ENCODE measurements at regions not wholly inside any gene's neighbourhood (a gene's known extent, or its start where the extent isn't known, plus 50 kb on each side); places are given as distances from the start of the nearest gene placed in this dataset.

GRCh38 chr10:65341323-65341925 is 1584.4 kb upstream of the LRRTM3 start:
- in situ Hi-C loops (cut with MboI; ENCODE audit: low sequenced_read_pairs, unreplicated experiment) = no loop called here
- DNase-seq (ENCODE audit: low spot score) = no peak
- TF ChIP-seq CTCF (IDR thresholded peaks at IDR 0.05; ENCODE audit: borderline replicate concordance, control extremely low read depth, extremely low read depth, insufficient read depth, missing control alignments) = no peak

GRCh38 chr10:65342245-65342644 is 1583.6 kb upstream of the LRRTM3 start:
- TF ChIP-seq CTCF (IDR thresholded peaks at IDR 0.05; ENCODE audit: borderline replicate concordance, control extremely low read depth, extremely low read depth, insufficient read depth, missing control alignments) = no peak
- in situ Hi-C loops (cut with MboI; ENCODE audit: low sequenced_read_pairs, unreplicated experiment) = no loop called here
- no peak for DNase-seq (ENCODE audit: low spot score)

GRCh38 chr10:65346466-65346865 is 1579.4 kb upstream of the LRRTM3 start:
- in situ Hi-C loops (cut with MboI; ENCODE audit: low sequenced_read_pairs, unreplicated experiment) = no loop called here
- no peak for DNase-seq (ENCODE audit: low spot score)
- no peak for TF ChIP-seq CTCF (IDR thresholded peaks at IDR 0.05; ENCODE audit: borderline replicate concordance, control extremely low read depth, extremely low read depth, insufficient read depth, missing control alignments)

GRCh38 chr10:65348637-65349036 is 1577.2 kb upstream of the LRRTM3 start:
- no peak for DNase-seq (ENCODE audit: low spot score)
- in situ Hi-C loops (cut with MboI; ENCODE audit: low sequenced_read_pairs, unreplicated experiment) = no loop called here
- TF ChIP-seq CTCF (IDR thresholded peaks at IDR 0.05; ENCODE audit: borderline replicate concordance, control extremely low read depth, extremely low read depth, insufficient read depth, missing control alignments) = no peak

- no peak for TF ChIP-seq CTCF (IDR thresholded peaks at IDR 0.05; ENCODE audit: borderline replicate concordance, control extremely low read depth, extremely low read depth, insufficient read depth, missing control alignments)
- DNase-seq (ENCODE audit: low spot score) = no peak
- in situ Hi-C loops (cut with MboI; ENCODE audit: low sequenced_read_pairs, unreplicated experiment) = no loop called here
These were observed 1575.2 kb upstream of the LRRTM3 start for GRCh38 chr10:65350611-65351010.

- in situ Hi-C loops (cut with MboI; ENCODE audit: low sequenced_read_pairs, unreplicated experiment) = no loop called here
- DNase-seq (ENCODE audit: low spot score) = no peak
- no peak for TF ChIP-seq CTCF (IDR thresholded peaks at IDR 0.05; ENCODE audit: borderline replicate concordance, control extremely low read depth, extremely low read depth, insufficient read depth, missing control alignments)
These were observed 1570.6 kb upstream of the LRRTM3 start for GRCh38 chr10:65355141-65355680.

Measured in GM13976 (cell line).